Suprapubic skin (tissue), 4 donors: ENCODE measurements at regions not wholly inside any gene's neighbourhood (a gene's known extent, or its start where the extent isn't known, plus 50 kb on each side); places are given as distances from the start of the nearest gene placed in this dataset.

ENCODE experiments used
- CTCF ChIP-seq, 2 donors: fragments of 200-600 bp in 1 of 2; fragments of 450-650 bp in 1 of 2; sonication (generic) in 1 of 2; IDR thresholded peaks; one replicate each; pipeline ENCODE4 v1.5.1; 2016 to 2019; ENCODE audit warnings: antibody characterized with exemption in 2 of 2, mild to moderate bottlenecking in 1 of 2, moderate library complexity in 1 of 2
- EP300 ChIP-seq: sonication (generic); formaldehyde crosslinking; IDR thresholded peaks from one replicate; pipeline ENCODE4 v1.6.1; 2017; ENCODE audit warnings: antibody characterized with exemption
- POLR2A ChIP-seq, 2 donors: fragments of 450-650 bp; IDR thresholded peaks; one replicate each; pipeline ENCODE4 v1.6.1; 2017; ENCODE audit warnings: antibody characterized with exemption in 2 of 2, mild to moderate bottlenecking in 2 of 2, moderate library complexity in 2 of 2
- POLR2AphosphoS5 ChIP-seq, 3 donors: sonication (generic); formaldehyde crosslinking; IDR thresholded peaks; one replicate each; pipeline ENCODE4 v1.6.1; 2017; ENCODE audit warnings: antibody characterized with exemption in 3 of 3

- TF ChIP-seq CTCF (IDR thresholded peaks at IDR 0.05) (no peak), POLR2A (IDR thresholded peaks at IDR 0.05) (no peak), POLR2AphosphoS5 (IDR thresholded peaks at IDR 0.05) (no peak), EP300 (no peak)
These were observed 327.2 kb downstream of the SOX9 start for GRCh38 chr17:72448019-72448418.
